H9 (cell line): ENCODE measurements at regions not wholly inside any gene's neighbourhood (a gene's known extent, or its start where the extent isn't known, plus 50 kb on each side); places are given as distances from the start of the nearest gene placed in this dataset.

Experiments used
- DNase-seq: peaks from one replicate; pipeline ENCODE4 v3.0.0-alpha.2; 2017
- H2AFZ ChIP-seq: one replicate; pipeline ENCODE4 v1.6.1; 2013; ENCODE audit warnings: mild to moderate bottlenecking, low read length, control low read depth, moderate library complexity
- H2AK5ac ChIP-seq: 2 replicates; pipeline ENCODE4 v1.6.1; 2013; ENCODE audit warnings: low read length, control low read depth, mixed read lengths; ENCODE audit not compliant: insufficient read length
- H2BK120ac ChIP-seq: one replicate; pipeline ENCODE4 v1.6.1; 2013; ENCODE audit warnings: low read depth, mild to moderate bottlenecking, low read length, control low read depth, inconsistent platforms; ENCODE audit not compliant: poor library complexity, severe bottlenecking
- H2BK12ac ChIP-seq: 2 replicates; pipeline ENCODE4 v1.6.1; 2013; ENCODE audit warnings: low read length, control low read depth, mixed read lengths, low read depth; ENCODE audit not compliant: insufficient read length
- H2BK15ac ChIP-seq: 2 replicates; pipeline ENCODE4 v1.6.1; 2013; ENCODE audit warnings: low read depth, low read length, control low read depth
- H2BK20ac ChIP-seq: one replicate; pipeline ENCODE4 v1.6.1; 2013; ENCODE audit warnings: low read depth, mild to moderate bottlenecking, low read length, control low read depth, inconsistent platforms; ENCODE audit not compliant: poor library complexity, severe bottlenecking
- H2BK5ac ChIP-seq: 2 replicates; pipeline ENCODE4 v1.6.1; 2013; ENCODE audit warnings: low read length, control low read depth, mixed read lengths; ENCODE audit not compliant: insufficient read length
- H3K14ac ChIP-seq: 2 replicates; pipeline ENCODE4 v1.6.1; 2013; ENCODE audit warnings: low read length, control low read depth; ENCODE audit not compliant: insufficient read depth
- H3K18ac ChIP-seq: 2 replicates; pipeline ENCODE4 v1.6.1; 2013; ENCODE audit warnings: low read depth, mild to moderate bottlenecking, mixed read lengths, low read length, control low read depth; ENCODE audit not compliant: insufficient read length
- H3K23ac ChIP-seq: 2 replicates; pipeline ENCODE4 v1.6.1; 2013; ENCODE audit warnings: low read length, control low read depth, mixed read lengths, low read depth; ENCODE audit not compliant: insufficient read length
- H3K23me2 ChIP-seq: 2 replicates; pipeline ENCODE4 v1.6.1; 2013; ENCODE audit warnings: low read depth, mild to moderate bottlenecking, mixed read lengths, low read length, control low read depth; ENCODE audit not compliant: insufficient read length, poor library complexity, severe bottlenecking
- H3K27ac ChIP-seq: 2 replicates; pipeline ENCODE4 v1.5.1; 2013; ENCODE audit warnings: low read length, control low read depth, mixed read lengths, low read depth; ENCODE audit not compliant: insufficient read length
- H3K27me3 ChIP-seq: 2 replicates; pipeline ENCODE4 v1.6.1; 2013; ENCODE audit warnings: low read length, control low read depth, inconsistent platforms; ENCODE audit not compliant: insufficient read depth
- H3K4ac ChIP-seq: 2 replicates; pipeline ENCODE4 v1.6.1; 2013; ENCODE audit warnings: low read depth, mild to moderate bottlenecking, control low read depth, inconsistent platforms, low read length, moderate library complexity
- H3K4me1 ChIP-seq: 2 replicates; pipeline ENCODE4 v1.6.1; 2013; ENCODE audit warnings: low read length, control low read depth, inconsistent platforms; ENCODE audit not compliant: insufficient read depth
- H3K4me2 ChIP-seq: 2 replicates; pipeline ENCODE4 v1.6.1; 2013; ENCODE audit warnings: low read length, control low read depth, mixed read lengths; ENCODE audit not compliant: insufficient read length, insufficient read depth
- H3K56ac ChIP-seq: 2 replicates; pipeline ENCODE4 v1.6.1; 2013; ENCODE audit warnings: low read depth, mild to moderate bottlenecking, mixed read lengths, low read length, control low read depth; ENCODE audit not compliant: insufficient read length
- H3K79me1 ChIP-seq: 2 replicates; pipeline ENCODE4 v1.6.1; 2013; ENCODE audit warnings: low read depth, mild to moderate bottlenecking, moderate library complexity, low read length, control low read depth, inconsistent platforms; ENCODE audit not compliant: insufficient read depth, poor library complexity, severe bottlenecking
- H3K79me2 ChIP-seq: 2 replicates; pipeline ENCODE4 v1.6.1; 2013; ENCODE audit warnings: low read length, control low read depth, inconsistent platforms; ENCODE audit not compliant: insufficient read depth
- H3K9ac ChIP-seq: 2 replicates; pipeline ENCODE4 v1.6.1; 2013; ENCODE audit warnings: low read length, control low read depth, mixed read lengths; ENCODE audit not compliant: insufficient read length; ENCODE audit errors: extremely low read depth
- H3K9me3 ChIP-seq: one replicate; pipeline ENCODE4 v1.6.1; 2013; ENCODE audit warnings: low read depth, low read length, inconsistent platforms; ENCODE audit not compliant: control insufficient read depth
- H3T11ph ChIP-seq: one replicate; pipeline ENCODE4 v1.6.1; 2013; ENCODE audit warnings: mild to moderate bottlenecking, low read length, control low read depth, inconsistent platforms
- H4K20me1 ChIP-seq: one replicate; pipeline ENCODE4 v1.6.1; 2013; ENCODE audit not compliant: control insufficient read depth, insufficient read length, insufficient read depth
- H4K5ac ChIP-seq: 2 replicates; pipeline ENCODE4 v1.6.1; 2013; ENCODE audit warnings: low read depth, mild to moderate bottlenecking, mixed read lengths, low read length, control low read depth; ENCODE audit not compliant: insufficient read length
- H4K8ac ChIP-seq: replicated peaks from 2 replicates; pipeline ENCODE4 v1.6.1; 2013; ENCODE audit warnings: low read length, control low read depth, mixed read lengths, low read depth; ENCODE audit not compliant: insufficient read length
- H4K91ac ChIP-seq: 2 replicates; pipeline ENCODE4 v1.6.1; 2013; ENCODE audit warnings: low read depth, mild to moderate bottlenecking, moderate library complexity, mixed read lengths, low read length, control low read depth; ENCODE audit not compliant: insufficient read length
- H3K27ac Mint-ChIP-seq, 3 experiments: 2 replicates in 2 of 3; 3 replicates in 1 of 3; pipeline ENCODE4 v1.8.0; 2020 to 2021; ENCODE audit warnings: mixed read lengths in 3 of 3, mild to moderate bottlenecking in 1 of 3, moderate library complexity in 1 of 3
- H3K27me3 Mint-ChIP-seq: 2 replicates; pipeline ENCODE4 v1.8.0; 2021; ENCODE audit warnings: low read depth, mild to moderate bottlenecking, moderate library complexity, mixed read lengths
- H3K36me3 Mint-ChIP-seq, 3 experiments: 2 replicates in 2 of 3; 3 replicates in 1 of 3; pipeline ENCODE4 v1.8.0; 2020 to 2021; ENCODE audit warnings: low read depth in 3 of 3, mixed read lengths in 3 of 3; ENCODE audit not compliant: insufficient read depth in 1 of 3
- H3K4me1 Mint-ChIP-seq, 2 experiments: 2 replicates each; pipeline ENCODE4 v1.8.0; 2020; ENCODE audit warnings: mixed read lengths in 2 of 2
- H3K4me3 Mint-ChIP-seq, 2 experiments: 2 replicates in 1 of 2; 3 replicates in 1 of 2; pipeline ENCODE4 v1.8.0; 2020 to 2021; ENCODE audit warnings: mild to moderate bottlenecking in 2 of 2, mixed read lengths in 2 of 2, moderate library complexity in 1 of 2
- H3K9me3 Mint-ChIP-seq, 2 experiments: 2 replicates in 1 of 2; 3 replicates in 1 of 2; pipeline ENCODE4 v1.8.0; 2020; ENCODE audit warnings: mild to moderate bottlenecking in 2 of 2, mixed read lengths in 2 of 2, moderate library complexity in 1 of 2
- WGBS: extraction: QIAGEN DNeasy Blood & Tissue Kit; methylation state at CpG from one replicate; pipeline ENCODE4 v1.1.7; 2013; ENCODE audit warnings: missing lambda C conversion rate, low lambda C conversion rate, mixed read lengths; ENCODE audit not compliant: insufficient read length; ENCODE audit errors: extremely low coverage; 5-methylcytosine and 5-hydroxymethylcytosine counted together
- TF ChIP-seq, protein P1 (sequence below): fragments of 200-600 bp; sonication (generic); conservative IDR thresholded peaks from 3 replicates; pipeline ENCODE4 v1.8.0; 2021; ENCODE audit warnings: antibody characterized with exemption, mild to moderate bottlenecking

DNA sequence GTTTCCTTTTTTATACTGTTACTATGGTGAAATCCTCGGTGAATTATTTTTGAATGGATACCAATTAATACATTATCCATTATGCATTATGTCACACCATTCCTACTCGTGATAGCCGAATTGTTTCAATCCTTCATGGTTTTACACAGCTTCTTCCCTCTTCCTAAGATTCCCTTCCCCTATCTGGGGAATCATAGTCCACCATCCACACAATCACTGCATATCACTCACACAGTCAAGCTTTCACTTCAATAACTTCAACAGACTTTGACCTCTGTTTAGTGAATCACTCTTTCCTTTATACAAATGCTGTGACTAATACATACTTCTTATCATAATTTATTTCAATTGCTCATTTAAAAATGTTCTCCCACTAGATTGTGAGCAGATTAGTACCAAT lies 1108.1 kb upstream of the LRRTM1 start:
- H3K18ac ChIP-seq, result no peak overlapping the region
- H3K9me3 ChIP-seq, result no peaks in the 10 kb centered on the region
- H2BK120ac ChIP-seq, result no peak overlapping the region
- H3K79me1 ChIP-seq, result no peaks in the 10 kb centered on the region
- no peak overlapping the region for H2AK5ac ChIP-seq
- no peak overlapping the region for H3T11ph ChIP-seq
- no peaks in the 10 kb centered on the region for H3K27me3 ChIP-seq
- H4K8ac ChIP-seq, result no peak overlapping the region
- H2BK5ac ChIP-seq, result no peak overlapping the region
- H3K79me2 ChIP-seq, result no peaks in the 10 kb centered on the region
- H3K4me1 Mint-ChIP-seq, result no peaks in the 10 kb centered on the region
- H3K27me3 Mint-ChIP-seq, result no peaks in the 10 kb centered on the region
- no peak overlapping the region for H2BK15ac ChIP-seq
- H4K5ac ChIP-seq, result no peak overlapping the region
- H3K9ac ChIP-seq, result no peak overlapping the region
- H3K36me3 Mint-ChIP-seq, result no peaks in the 10 kb centered on the region
- no peak overlapping the region for H3K23ac ChIP-seq
- TF ChIP-seq, protein P1, sequence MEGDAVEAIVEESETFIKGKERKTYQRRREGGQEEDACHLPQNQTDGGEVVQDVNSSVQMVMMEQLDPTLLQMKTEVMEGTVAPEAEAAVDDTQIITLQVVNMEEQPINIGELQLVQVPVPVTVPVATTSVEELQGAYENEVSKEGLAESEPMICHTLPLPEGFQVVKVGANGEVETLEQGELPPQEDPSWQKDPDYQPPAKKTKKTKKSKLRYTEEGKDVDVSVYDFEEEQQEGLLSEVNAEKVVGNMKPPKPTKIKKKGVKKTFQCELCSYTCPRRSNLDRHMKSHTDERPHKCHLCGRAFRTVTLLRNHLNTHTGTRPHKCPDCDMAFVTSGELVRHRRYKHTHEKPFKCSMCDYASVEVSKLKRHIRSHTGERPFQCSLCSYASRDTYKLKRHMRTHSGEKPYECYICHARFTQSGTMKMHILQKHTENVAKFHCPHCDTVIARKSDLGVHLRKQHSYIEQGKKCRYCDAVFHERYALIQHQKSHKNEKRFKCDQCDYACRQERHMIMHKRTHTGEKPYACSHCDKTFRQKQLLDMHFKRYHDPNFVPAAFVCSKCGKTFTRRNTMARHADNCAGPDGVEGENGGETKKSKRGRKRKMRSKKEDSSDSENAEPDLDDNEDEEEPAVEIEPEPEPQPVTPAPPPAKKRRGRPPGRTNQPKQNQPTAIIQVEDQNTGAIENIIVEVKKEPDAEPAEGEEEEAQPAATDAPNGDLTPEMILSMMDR, result no peak
- no peak overlapping the region for H3K14ac ChIP-seq
- H4K20me1 ChIP-seq, result no peaks in the 10 kb centered on the region
- no peak overlapping the region for H3K56ac ChIP-seq
- H3K4me1 ChIP-seq, result no peaks in the 10 kb centered on the region
- no peak overlapping the region for H3K4me3 Mint-ChIP-seq
- no peak overlapping the region for H3K4me2 ChIP-seq
- H3K27ac Mint-ChIP-seq, result no peak overlapping the region
- no peak overlapping the region for H3K27ac ChIP-seq
- DNase-seq, result no peak
- H4K91ac ChIP-seq, result no peak overlapping the region
- no peak overlapping the region for H2AFZ ChIP-seq
- no peak overlapping the region for H2BK20ac ChIP-seq
- no peaks in the 10 kb centered on the region for H3K9me3 Mint-ChIP-seq
- no CpG with 5 or more reads among the region's 3 CpGs for WGBS
- no peaks in the 10 kb centered on the region for H3K23me2 ChIP-seq
- H3K4ac ChIP-seq, result no peak overlapping the region
- no peak overlapping the region for H2BK12ac ChIP-seq
